HG02678 (cell line): ENCODE measurements at regions not wholly inside any gene's neighbourhood (a gene's known extent, or its start where the extent isn't known, plus 50 kb on each side); places are given as distances from the start of the nearest gene placed in this dataset.
"Not testable (repeated sequence)": the region's sequence is repeated elsewhere in the genome, so short reads cannot be mapped to it uniquely, and the experiment has no call there.

Experiments used
- ATAC-seq: cut with Tn5 transposase; IDR thresholded peaks from one replicate; pipeline ENCODE4 v1.9.1; 2021; ENCODE audit warnings: mild to moderate bottlenecking, moderate library complexity; ENCODE audit not compliant: unreplicated experiment

- no peak for ATAC-seq
Observed at GRCh38 chr22:25482091-25482760, 82.2 kb upstream of the GRK3 start.

GRCh38 chr22:25482868-25483639 is 81.4 kb upstream of the GRK3 start:
- ATAC-seq, result no peak

- no peak for ATAC-seq
Observed at GRCh38 chr22:25483931-25484330, 80.5 kb upstream of the GRK3 start.

GRCh38 chr22:25484521-25485315 is 79.8 kb upstream of the GRK3 start:
- no peak for ATAC-seq

- peak; percentile 64 for ATAC-seq
Observed at GRCh38 chr22:25485626-25486545, 78.6 kb upstream of the GRK3 start.

- ATAC-seq, result no peak
Observed at GRCh38 chr22:25487508-25487907, 77.0 kb upstream of the GRK3 start.

- no peak for ATAC-seq
Observed at GRCh38 chr22:25488244-25489020, 76.0 kb upstream of the GRK3 start.

GRCh38 chr22:25489947-25490346 is 74.5 kb upstream of the GRK3 start:
- ATAC-seq, result no peak

GRCh38 chr22:25490896-25491295 is 73.6 kb upstream of the GRK3 start:
- ATAC-seq, result no peak

GRCh38 chr22:25492162-25492561 is 72.3 kb upstream of the GRK3 start:
- ATAC-seq, result no peak

GRCh38 chr22:25492841-25493734 is 71.4 kb upstream of the GRK3 start:
- ATAC-seq, result no peak

GRCh38 chr22:25493794-25494193 is 70.7 kb upstream of the GRK3 start:
- ATAC-seq, result no peak

GRCh38 chr22:25494774-25495173 is 69.7 kb upstream of the GRK3 start:
- peak; percentile 77 for ATAC-seq

- no peak for ATAC-seq
Observed at GRCh38 chr22:25495285-25495684, 69.2 kb upstream of the GRK3 start.

GRCh38 chr22:25496396-25497064 is 67.9 kb upstream of the GRK3 start:
- ATAC-seq, result no peak

- ATAC-seq, result no peak
Observed at GRCh38 chr22:25497181-25497641, 67.3 kb upstream of the GRK3 start.

GRCh38 chr22:25497716-25498115 is 66.8 kb upstream of the GRK3 start:
- no peak for ATAC-seq

GRCh38 chr22:25500671-25501070 is 63.8 kb upstream of the GRK3 start:
- ATAC-seq, result not testable (repeated sequence)
